ENCODE measurements at regions not wholly inside any gene's neighbourhood (a gene's known extent, or its start where the extent isn't known, plus 50 kb on each side); places are given as distances from the start of the nearest gene placed in this dataset.

- DNase-seq (ENCODE audit: low read depth, low spot score), result peak; percentile 28
- in situ Hi-C loops (cut with HindIII; ENCODE audit: low sequenced_read_pairs), result no loop called here
- H3K4me3 ChIP-seq (ENCODE audit: low read depth, low read length), result no peak overlapping the region
- TF ChIP-seq CTCF (IDR thresholded peaks at IDR 0.05; ENCODE audit: low read depth, low read length), result no peak
These were observed 1106.7 kb downstream of the EFNB2 start for GRCh38 chr13:105428811-105429210.

GRCh38 chr13:105426441-105426840 lies 1109.0 kb downstream of the EFNB2 start:
- H3K4me3 ChIP-seq (ENCODE audit: low read depth, low read length), result no peak overlapping the region
- no peak for DNase-seq (ENCODE audit: low read depth, low spot score)
- TF ChIP-seq CTCF (IDR thresholded peaks at IDR 0.05; ENCODE audit: low read depth, low read length), result no peak
- in situ Hi-C loops (cut with HindIII; ENCODE audit: low sequenced_read_pairs), result no loop called here

- H3K4me3 ChIP-seq (ENCODE audit: low read depth, low read length), result no peak overlapping the region
- no peak for DNase-seq (ENCODE audit: low read depth, low spot score)
- TF ChIP-seq CTCF (IDR thresholded peaks at IDR 0.05; ENCODE audit: low read depth, low read length), result no peak
- in situ Hi-C loops (cut with HindIII; ENCODE audit: low sequenced_read_pairs), result no loop called here
These were observed 1120.8 kb downstream of the EFNB2 start for GRCh38 chr13:105414639-105415038.

- in situ Hi-C loops (cut with HindIII; ENCODE audit: low sequenced_read_pairs), result no loop called here
- no peak for TF ChIP-seq CTCF (IDR thresholded peaks at IDR 0.05; ENCODE audit: low read depth, low read length)
- DNase-seq (ENCODE audit: low read depth, low spot score), result no peak
- H3K4me3 ChIP-seq (ENCODE audit: low read depth, low read length), result no peak overlapping the region
These were observed 1123.3 kb downstream of the EFNB2 start for GRCh38 chr13:105412171-105412570.

- H3K4me3 ChIP-seq (ENCODE audit: low read depth, low read length), result no peak overlapping the region
- no peak for DNase-seq (ENCODE audit: low read depth, low spot score)
- peak; percentile 60 for TF ChIP-seq CTCF (IDR thresholded peaks at IDR 0.05; ENCODE audit: low read depth, low read length)
- in situ Hi-C loops (cut with HindIII; ENCODE audit: low sequenced_read_pairs), result no loop called here
These were observed 1124.9 kb downstream of the EFNB2 start for GRCh38 chr13:105410602-105411001.

GRCh38 chr13:105406551-105406950 lies 1128.9 kb downstream of the EFNB2 start:
- DNase-seq (ENCODE audit: low read depth, low spot score), result no peak
- H3K4me3 ChIP-seq (ENCODE audit: low read depth, low read length), result no peak overlapping the region
- no peak for TF ChIP-seq CTCF (IDR thresholded peaks at IDR 0.05; ENCODE audit: low read depth, low read length)
- in situ Hi-C loops (cut with HindIII; ENCODE audit: low sequenced_read_pairs), result no loop called here

GRCh38 chr13:105403086-105403485 lies 1132.4 kb downstream of the EFNB2 start:
- in situ Hi-C loops (cut with HindIII; ENCODE audit: low sequenced_read_pairs), result no loop called here
- no peak for TF ChIP-seq CTCF (IDR thresholded peaks at IDR 0.05; ENCODE audit: low read depth, low read length)
- DNase-seq (ENCODE audit: low read depth, low spot score), result no peak
- H3K4me3 ChIP-seq (ENCODE audit: low read depth, low read length), result no peak overlapping the region

Measured in astrocyte of the spinal cord (primary cell).